ENCODE measurements at regions not wholly inside any gene's neighbourhood (a gene's known extent, or its start where the extent isn't known, plus 50 kb on each side); places are given as distances from the start of the nearest gene placed in this dataset.

DNA sequence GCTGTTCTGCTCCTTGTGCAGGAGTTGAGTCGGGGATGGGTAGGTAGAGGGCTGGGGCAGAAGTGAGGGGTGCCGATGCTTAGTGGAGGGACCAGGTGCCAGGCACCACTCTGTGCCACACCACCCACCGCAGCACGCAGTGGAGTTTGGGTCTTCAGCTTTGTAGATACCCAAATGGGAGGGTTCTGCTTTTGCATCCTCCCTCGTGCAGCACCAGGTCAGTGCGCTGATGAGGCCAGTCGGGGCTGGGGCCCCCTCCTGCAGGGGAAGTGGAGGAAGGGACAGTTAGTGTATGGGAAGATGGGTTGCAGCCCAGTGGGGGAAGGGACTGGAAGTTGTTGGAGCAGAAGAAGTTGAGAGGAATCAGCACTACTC, 244.0 kb downstream of the RHOU start:
- no peak for DNase-seq

DNA sequence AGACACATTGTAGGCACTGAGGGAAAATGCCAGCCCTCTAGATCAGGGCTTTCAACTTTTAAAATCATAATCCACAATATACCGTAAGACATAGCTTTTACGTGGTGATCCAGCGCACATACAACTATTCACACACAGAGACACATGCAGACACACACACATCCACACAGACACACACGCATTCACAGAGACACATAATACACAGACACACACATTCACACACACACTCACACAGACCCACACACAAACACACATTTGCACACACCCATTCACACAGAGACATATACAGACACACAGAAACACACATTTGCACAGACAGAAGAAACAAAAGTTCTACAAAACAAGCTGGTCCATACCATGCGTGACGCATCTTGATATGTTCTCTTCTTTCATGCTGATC, 244.5 kb downstream of the RHOU start:
- no peak for DNase-seq

DNA sequence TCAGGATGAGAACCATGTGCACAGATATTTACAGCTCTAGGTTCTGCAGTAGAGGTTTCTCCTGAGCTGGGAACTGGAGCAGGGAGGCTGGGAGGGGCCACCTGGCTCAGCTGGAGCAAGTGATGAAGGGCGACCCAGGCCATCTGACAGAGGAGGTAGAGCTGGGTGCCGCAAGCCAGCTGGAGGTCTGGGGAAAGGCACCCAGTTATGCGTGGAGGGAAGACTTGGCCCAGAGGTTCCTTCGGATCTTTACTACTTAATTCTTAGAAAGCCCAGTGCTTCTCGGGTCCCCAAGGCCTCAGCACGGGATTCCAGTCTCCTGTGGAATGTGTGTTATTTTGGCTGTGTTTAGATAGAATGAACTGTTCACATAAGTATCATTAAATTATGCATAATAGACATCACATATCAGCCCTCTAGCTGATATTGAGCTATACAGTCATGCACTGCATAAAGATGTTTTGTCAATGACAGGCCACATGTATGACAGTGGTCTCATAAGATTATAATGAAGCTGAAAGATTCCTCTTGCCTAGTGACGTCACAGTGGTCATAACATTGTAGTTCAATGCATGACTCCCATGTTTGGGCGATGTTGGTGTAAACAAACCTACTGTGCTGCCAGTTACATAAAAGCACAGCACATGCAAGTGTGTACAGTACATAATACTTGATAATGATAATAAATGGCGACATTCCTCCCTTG, 245.1 kb downstream of the RHOU start:
- no peak for DNase-seq

DNA sequence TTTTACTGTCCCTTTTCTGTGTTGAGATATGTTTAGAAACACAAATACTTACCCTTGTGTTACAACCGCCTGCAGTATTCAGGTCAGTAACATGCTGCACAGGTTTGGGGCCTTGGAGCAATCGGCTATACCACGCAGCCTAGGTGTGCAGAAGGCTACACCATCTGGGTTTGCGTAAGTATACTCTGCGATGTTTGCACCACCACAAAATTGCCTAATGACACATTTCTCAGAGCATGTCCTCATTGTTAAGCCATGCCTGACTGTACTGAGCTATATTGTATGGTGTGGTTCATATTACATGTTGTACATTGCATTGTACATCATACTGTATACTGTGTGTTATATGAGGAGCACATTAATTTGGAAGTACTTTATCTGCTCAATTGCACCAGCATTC, 247.4 kb downstream of the RHOU start:
- no peak for DNase-seq

- no peak for DNase-seq
These were observed 248.0 kb downstream of the RHOU start for GRCh38 chr1:228983231-228983660.

- DNase-seq, result no peak
These were observed 248.4 kb downstream of the RHOU start for GRCh38 chr1:228983661-228984060.

GRCh38 chr1:228984107-228984506, 248.8 kb downstream of the RHOU start:
- no peak for DNase-seq

- no peak for DNase-seq
These were observed 249.7 kb downstream of the RHOU start for GRCh38 chr1:228984646-228985631.

DNA sequence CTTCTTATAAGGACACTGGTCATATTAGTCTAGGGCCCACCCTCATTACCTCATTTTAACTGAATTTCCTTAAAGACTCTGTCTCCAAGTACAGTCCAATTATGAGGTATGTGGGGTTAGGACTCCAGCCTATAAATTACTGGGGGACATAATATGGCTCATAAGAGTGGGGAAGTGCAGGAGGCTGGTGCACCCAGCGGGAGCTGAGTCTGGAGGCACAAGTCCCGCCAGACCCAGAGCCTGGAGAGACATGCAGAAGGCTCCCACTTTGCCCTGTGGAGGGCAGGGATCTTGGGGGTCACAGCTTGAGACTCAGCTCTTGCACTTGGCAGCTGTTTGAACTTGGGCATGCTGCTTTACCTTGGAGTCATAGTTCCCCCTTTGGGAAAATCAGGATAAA, 250.4 kb downstream of the RHOU start:
- DNase-seq, result no peak

GRCh38 chr1:228986093-228986904, 251.0 kb downstream of the RHOU start:
- no peak for DNase-seq

GRCh38 chr1:228987286-228987685, 252.0 kb downstream of the RHOU start:
- no peak for DNase-seq

DNA sequence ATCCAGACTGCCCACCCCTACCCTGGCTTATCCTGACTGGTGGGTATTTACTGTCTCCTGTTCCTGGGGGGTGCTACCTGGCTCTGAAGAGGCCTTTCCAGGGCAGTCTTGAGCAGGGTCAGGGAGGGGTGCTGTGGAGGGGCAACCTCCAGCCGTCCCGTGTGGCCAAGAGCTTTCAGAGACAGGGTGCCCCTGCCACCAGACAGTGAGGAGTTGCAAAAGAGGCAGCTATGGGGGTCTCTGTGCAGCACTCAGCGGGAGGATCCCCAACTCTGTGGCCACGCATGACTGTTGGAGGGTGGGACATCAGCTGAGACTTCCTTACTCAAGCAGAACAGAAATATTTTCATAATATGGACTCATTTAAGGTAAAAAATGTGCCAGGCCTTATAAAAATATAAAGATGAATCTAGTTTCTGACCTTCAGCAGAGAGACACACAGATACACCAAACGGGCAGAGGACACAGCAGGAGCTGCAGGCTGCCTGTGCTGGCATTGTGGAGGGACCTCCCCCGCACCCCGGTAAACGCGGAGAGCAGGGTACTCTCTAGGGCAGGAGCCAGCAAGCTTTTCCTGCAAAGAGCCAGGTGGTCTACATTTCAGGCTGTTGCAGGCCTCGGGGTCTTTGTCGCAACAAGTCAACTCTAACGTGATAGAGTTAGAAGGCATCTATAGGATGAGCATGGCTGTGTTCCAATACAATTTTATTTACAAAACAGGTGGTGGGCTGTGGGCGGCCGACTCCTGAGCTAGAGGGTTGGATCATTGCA, 252.6 kb downstream of the RHOU start:
- no peak for DNase-seq

- no peak for DNase-seq
These were observed 253.4 kb downstream of the RHOU start for GRCh38 chr1:228988664-228989063.

- DNase-seq, result no peak
These were observed 253.9 kb downstream of the RHOU start for GRCh38 chr1:228989176-228989575.

DNA sequence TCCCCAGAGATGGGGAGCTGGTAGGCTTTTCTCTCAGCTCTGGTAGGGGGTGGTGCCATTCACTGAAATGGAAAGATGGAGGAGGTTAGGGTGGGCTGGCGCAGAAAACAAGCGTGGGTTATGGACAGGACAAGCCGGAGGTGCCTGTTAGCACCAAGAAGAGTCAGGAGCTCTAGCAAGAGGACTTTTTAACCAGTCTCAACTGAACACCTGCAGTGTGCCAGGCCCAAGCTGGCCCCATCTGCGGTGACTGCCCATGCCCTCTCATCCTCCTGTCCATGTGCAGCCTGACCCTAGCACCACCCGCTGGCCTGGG, 254.4 kb downstream of the RHOU start:
- DNase-seq, result no peak

GRCh38 chr1:228989992-228990827, 254.9 kb downstream of the RHOU start:
- peak; percentile 49 for DNase-seq

DNA sequence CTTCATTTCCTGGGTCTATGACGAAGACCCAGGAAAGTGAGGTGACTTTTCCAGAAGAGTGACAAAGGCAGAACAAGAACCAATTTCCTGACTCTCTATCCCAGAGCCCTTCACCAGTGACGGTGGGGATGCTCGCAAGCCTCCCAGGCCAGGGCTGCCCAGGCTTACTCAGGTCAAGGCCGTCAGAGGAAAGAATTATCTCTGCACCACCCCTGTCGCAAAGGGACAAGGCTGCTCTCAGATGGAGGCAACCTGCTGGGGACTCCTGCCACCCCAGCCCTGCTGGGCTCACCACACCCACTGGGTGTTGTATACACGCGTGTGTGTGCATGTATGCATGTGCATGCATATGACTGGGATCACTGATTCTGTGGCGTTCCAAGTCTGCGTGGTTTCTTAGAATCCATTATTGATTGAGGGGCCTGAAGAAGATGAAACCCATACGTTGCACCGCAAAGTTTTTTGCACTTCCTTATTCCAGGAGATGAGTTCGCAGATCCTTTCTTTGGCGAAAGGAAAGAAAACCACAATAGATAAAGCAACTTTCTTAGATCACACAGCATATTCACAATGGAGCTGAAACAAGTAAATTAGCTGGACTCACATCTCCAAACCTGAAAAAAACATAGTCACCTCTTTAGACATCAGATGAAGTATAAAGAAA, 255.8 kb downstream of the RHOU start:
- peak; percentile 89 for DNase-seq

DNA sequence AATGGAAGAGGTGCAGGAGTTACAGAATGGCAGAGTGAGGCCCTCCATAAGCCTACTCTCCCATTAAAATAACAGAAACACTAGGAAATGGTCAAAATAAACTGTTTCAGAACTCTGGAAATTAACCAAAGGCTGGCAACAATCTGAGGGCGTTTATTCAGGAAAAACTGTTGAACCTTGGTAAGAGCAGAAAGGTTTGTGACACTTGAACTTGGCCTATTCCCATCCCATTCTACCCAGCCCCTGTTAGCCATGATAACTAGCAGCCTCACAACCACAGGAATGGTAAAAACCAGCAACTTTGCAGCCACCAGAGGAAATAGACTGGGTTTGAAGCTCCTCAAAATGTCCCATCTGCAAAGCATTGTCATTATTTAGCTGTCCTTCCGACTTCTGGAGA, 256.8 kb downstream of the RHOU start:
- DNase-seq, result no peak

GRCh38 chr1:228992907-228993535, 257.7 kb downstream of the RHOU start:
- no peak for DNase-seq
